Stimulated activated CD8-positive, alpha-beta memory T cell treated with anti-CD3 and anti-CD28 coated beads, Interleukin-2, amount 100 ng/mL, for 1 hour (primary cell): ENCODE measurements at regions not wholly inside any gene's neighbourhood (a gene's known extent, or its start where the extent isn't known, plus 50 kb on each side); places are given as distances from the start of the nearest gene placed in this dataset.
"Not testable (repeated sequence)": the region's sequence is repeated elsewhere in the genome, so short reads cannot be mapped to it uniquely, and the experiment has no call there.

Source experiments
- DNase-seq, 2 donors: peaks; one replicate each; pipeline ENCODE4 v3.0.0-alpha.2; 2020; ENCODE audit warnings: low read depth in 2 of 2

GRCh38 chr21:15311510-15311909 lies 246.7 kb upstream of the NRIP1 start:
- no peak for DNase-seq

GRCh38 chr21:15317034-15317433 lies 252.2 kb upstream of the NRIP1 start:
- DNase-seq = not testable (repeated sequence)

- no peak for DNase-seq
Observed at GRCh38 chr21:15319727-15320126, 254.9 kb upstream of the NRIP1 start.

DNA sequence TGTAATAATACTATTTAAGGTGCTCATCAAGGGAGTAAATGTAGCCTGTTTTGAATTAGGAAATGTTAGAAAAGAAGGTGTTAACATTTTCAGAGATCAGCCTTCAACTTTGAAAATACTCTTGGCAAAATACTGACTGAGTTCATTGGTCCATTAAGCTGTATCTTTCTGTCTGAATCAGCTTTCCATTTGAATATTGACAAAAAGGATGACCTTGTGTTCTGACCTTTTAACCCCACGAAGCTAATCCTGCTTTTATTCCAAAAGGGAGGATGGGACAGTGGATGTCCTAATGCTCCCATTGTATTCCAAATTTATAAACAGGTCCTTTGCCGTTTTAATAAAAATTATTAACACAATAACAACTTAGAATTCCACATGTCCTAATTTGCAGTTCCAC lies 259.7 kb upstream of the NRIP1 start:
- DNase-seq = no peak

GRCh38 chr21:15326032-15326867 lies 261.4 kb upstream of the NRIP1 start:
- DNase-seq = no peak

DNA sequence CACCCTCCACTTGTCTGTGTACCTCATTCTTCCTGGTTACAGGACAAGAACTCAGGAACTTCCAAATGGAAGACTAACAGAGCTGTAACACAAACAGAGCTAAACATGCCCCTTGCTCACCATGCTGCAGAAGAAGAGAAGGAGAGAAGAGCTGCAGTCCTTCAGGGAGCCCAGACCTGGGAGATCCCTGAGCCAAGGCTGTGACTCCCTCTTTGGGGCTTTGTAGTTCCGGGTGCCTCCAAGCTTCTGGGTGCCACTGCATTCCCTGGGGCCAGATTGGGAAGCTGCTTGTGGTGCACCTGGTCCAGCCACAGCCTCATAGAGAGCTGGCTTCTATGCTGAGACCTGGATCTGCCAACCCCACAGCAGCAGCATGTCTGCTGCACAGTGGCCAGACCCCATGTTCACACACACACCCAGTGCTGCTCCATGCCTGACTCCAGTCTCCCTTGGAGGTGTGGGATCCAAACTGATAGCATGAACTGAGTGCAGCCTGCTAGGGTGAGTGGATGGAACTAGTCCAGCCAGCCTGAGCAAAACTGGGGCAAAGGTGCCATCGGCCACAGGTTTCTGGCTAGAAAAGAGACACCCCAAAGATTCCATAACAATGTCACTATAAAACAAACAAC lies 263.0 kb upstream of the NRIP1 start:
- DNase-seq = no peak

DNA sequence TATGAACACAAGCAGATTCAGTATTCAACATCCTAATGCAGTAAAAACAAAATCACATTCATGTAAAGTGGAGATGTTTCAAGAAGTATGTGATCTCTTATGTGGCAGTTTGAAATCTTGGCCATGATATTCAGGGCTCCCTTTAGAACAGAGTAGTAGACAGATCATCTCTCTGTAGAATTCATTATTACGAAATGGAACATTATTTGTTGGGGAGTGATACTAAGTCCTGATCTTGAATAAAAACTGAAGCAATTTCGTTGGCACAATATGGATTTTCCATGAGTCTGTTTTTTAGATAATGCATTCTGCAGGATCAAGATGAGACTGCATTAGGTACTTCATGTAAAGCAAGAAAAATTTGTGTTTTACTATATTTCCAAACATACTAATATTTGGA lies 264.4 kb upstream of the NRIP1 start:
- no peak for DNase-seq

- no peak for DNase-seq
Observed at GRCh38 chr21:15330872-15331271, 266.1 kb upstream of the NRIP1 start.

- DNase-seq = no peak
Observed at GRCh38 chr21:15332572-15332971, 267.8 kb upstream of the NRIP1 start.

DNA sequence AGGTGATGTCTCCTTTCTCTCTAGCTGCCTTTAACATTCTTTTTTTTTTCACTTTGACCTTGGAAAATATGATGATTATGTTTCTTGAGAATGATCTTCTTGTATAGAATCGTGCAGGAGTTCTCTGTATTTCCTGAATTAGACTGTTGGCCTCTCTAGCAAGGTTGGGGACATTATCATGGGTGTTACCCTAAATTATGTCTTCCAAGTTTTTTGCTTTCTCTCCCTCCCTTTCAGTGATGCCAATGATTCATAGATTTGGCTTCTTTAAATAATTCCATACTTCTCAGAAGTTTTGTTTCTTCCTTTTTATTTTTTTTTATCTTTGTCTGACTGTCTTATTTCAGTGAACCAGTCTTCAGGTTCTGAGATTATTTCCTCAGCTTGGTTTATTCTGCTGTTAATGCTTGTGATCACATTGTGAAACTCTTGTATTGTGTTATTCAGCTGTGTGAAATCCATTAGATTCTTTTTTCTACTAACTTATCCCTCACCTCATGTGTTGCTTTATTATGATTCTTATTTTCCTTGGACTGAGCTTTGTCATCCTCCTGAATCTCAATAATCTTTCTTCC lies 268.4 kb upstream of the NRIP1 start:
- DNase-seq = no peak

- no peak for DNase-seq
Observed at GRCh38 chr21:15333951-15334350, 269.2 kb upstream of the NRIP1 start.

GRCh38 chr21:15343066-15343465 lies 278.3 kb upstream of the NRIP1 start:
- no peak for DNase-seq

GRCh38 chr21:15352009-15352408 lies 287.2 kb upstream of the NRIP1 start:
- DNase-seq = no peak

- DNase-seq = no peak
Observed at GRCh38 chr21:15353546-15353945, 288.7 kb upstream of the NRIP1 start.

DNA sequence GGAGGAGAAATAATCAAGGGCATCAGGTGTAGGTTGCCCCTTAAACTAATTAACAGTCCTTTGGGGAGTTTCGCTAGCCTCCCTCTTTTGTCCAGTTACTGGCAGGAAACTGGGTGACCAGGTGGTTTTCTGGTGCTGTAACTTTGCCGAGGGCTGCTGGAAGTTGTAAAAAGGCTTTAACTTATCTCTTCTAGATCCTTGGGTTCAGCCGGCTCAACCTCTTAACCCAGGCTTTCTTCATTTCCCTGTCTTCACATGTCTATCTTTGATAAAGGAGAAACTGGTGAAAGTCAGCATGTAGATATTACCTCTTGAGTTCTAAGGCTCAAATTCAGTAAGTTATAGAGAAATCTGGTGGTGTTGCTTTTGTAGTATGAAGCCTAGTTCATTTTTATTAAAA lies 289.7 kb upstream of the NRIP1 start:
- no peak for DNase-seq

GRCh38 chr21:15355066-15355465 lies 290.3 kb upstream of the NRIP1 start:
- DNase-seq = no peak

GRCh38 chr21:15359251-15359650 lies 294.5 kb upstream of the NRIP1 start:
- no peak for DNase-seq

DNA sequence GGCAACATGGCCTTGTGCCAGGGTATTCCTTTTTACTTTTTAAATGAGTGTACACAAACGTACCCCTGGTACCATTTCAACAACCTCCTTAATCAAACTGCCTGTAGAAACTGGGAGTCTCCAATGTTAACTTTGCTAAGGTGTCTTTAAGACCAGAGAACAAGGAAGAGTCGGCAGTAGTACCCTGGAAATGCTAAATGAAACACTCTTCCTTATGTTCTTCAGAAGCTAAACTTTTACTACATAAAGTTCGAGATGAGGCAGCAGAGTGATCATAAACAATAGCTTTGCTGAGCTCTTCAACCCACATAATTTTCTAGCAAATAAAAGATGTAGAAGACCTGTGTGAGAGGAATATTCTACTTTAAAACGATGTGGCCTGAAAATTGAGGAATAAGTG lies 297.7 kb upstream of the NRIP1 start:
- no peak for DNase-seq

- no peak for DNase-seq
Observed at GRCh38 chr21:15363921-15364320, 299.1 kb upstream of the NRIP1 start.

DNA sequence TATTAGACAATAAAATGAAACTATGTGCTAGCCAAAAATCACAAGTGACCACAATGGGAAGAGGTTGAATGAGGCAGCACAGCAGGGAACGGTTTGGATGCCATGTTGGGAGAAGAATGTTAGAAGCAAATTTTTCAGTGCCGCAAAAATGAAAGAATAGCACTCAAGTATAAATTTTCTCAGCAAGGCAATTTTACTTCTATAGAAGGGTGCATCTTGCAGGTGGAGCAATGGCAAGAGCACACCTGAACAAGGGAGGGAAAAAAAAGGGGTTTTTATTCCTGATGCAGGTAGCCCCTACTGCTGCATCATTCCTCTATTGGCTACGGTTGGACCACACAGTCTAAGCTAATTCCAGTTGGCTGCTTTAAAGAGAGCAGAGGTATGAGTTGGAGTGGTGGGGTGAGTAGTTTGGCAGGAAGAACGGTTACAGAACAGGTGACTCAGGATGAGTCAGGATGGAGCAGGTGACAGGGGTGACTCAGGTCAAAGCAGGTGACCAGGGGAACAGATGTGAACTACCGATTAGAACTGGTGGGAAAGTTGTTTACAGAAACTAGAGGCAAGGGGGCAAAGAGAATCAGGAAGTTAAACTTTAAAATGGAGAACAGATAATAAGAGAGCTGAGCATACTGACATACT lies 301.1 kb upstream of the NRIP1 start:
- no peak for DNase-seq

- DNase-seq = no peak
Observed at GRCh38 chr21:15366555-15366954, 301.8 kb upstream of the NRIP1 start.

DNA sequence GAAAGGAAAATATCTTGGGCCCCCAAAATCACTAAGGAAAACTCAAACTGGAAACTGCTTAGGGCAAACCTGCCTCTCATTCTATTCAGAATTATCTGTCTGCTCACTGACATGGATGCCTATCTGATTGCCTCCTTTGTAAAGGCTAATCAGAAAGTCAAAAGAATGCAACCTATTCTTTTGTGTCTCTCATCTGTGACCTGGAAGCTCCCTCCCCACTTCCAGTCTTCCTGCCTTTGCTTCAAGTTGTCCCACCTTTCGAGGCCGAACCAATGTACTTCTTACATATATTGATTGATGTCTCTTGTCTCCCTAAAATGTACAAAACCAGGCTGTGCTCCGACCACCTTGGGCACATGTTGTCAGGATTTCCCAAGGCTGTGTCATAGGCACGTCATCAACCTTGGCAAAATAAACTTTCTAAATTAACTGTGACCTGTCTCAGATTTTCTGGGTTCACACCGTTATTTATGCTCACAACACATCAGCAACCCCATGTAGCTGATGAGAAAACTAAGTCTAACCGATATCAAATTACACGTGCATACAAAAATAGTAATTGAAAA lies 302.3 kb upstream of the NRIP1 start:
- no peak for DNase-seq
